GM18909 (cell line): ENCODE measurements at regions not wholly inside any gene's neighbourhood (a gene's known extent, or its start where the extent isn't known, plus 50 kb on each side); places are given as distances from the start of the nearest gene placed in this dataset.
"Not testable (repeated sequence)": the region's sequence is repeated elsewhere in the genome, so short reads cannot be mapped to it uniquely, and the experiment has no call there.

Experiments used
- ATAC-seq: cut with Tn5 transposase; IDR thresholded peaks from one replicate; pipeline ENCODE4 v1.9.1; 2021; ENCODE audit warnings: mild to moderate bottlenecking; ENCODE audit not compliant: unreplicated experiment, poor library complexity

GRCh38 chrX:9257718-9258420 lies 207.0 kb upstream of the TBL1X start:
- ATAC-seq: no peak

GRCh38 chrX:9258421-9259104 lies 206.3 kb upstream of the TBL1X start:
- ATAC-seq: no peak

GRCh38 chrX:9260603-9261002 lies 204.3 kb upstream of the TBL1X start:
- ATAC-seq: no peak

- ATAC-seq: no peak
These were observed 197.4 kb upstream of the TBL1X start for GRCh38 chrX:9267415-9267814.

- ATAC-seq: no peak
These were observed 195.7 kb upstream of the TBL1X start for GRCh38 chrX:9269134-9269533.

GRCh38 chrX:9271789-9272525 lies 192.9 kb upstream of the TBL1X start:
- ATAC-seq: no peak

- no peak for ATAC-seq
These were observed 191.1 kb upstream of the TBL1X start for GRCh38 chrX:9273744-9274143.

- ATAC-seq: no peak
These were observed 186.2 kb upstream of the TBL1X start for GRCh38 chrX:9278475-9279233.

GRCh38 chrX:9279234-9279544 lies 185.7 kb upstream of the TBL1X start:
- no peak for ATAC-seq

- no peak for ATAC-seq
These were observed 184.0 kb upstream of the TBL1X start for GRCh38 chrX:9280831-9281230.

- no peak for ATAC-seq
These were observed 182.5 kb upstream of the TBL1X start for GRCh38 chrX:9282325-9282724.

GRCh38 chrX:9285342-9285771 lies 179.5 kb upstream of the TBL1X start:
- ATAC-seq: no peak

- ATAC-seq: no peak
These were observed 178.6 kb upstream of the TBL1X start for GRCh38 chrX:9286234-9286633.

GRCh38 chrX:9291629-9292028 lies 173.2 kb upstream of the TBL1X start:
- ATAC-seq: no peak

- ATAC-seq: no peak
These were observed 171.8 kb upstream of the TBL1X start for GRCh38 chrX:9293051-9293496.

- ATAC-seq: no peak
These were observed 171.0 kb upstream of the TBL1X start for GRCh38 chrX:9293903-9294302.

GRCh38 chrX:9295551-9295950 lies 169.3 kb upstream of the TBL1X start:
- ATAC-seq: no peak

GRCh38 chrX:9298221-9298620 lies 166.6 kb upstream of the TBL1X start:
- ATAC-seq: no peak

- ATAC-seq: not testable (repeated sequence)
These were observed 165.2 kb upstream of the TBL1X start for GRCh38 chrX:9299681-9300080.

- no peak for ATAC-seq
These were observed 163.0 kb upstream of the TBL1X start for GRCh38 chrX:9301836-9302235.

- ATAC-seq: no peak
These were observed 162.5 kb upstream of the TBL1X start for GRCh38 chrX:9302381-9302780.
